ENCODE measurements at regions not wholly inside any gene's neighbourhood (a gene's known extent, or its start where the extent isn't known, plus 50 kb on each side); places are given as distances from the start of the nearest gene placed in this dataset.

DNA sequence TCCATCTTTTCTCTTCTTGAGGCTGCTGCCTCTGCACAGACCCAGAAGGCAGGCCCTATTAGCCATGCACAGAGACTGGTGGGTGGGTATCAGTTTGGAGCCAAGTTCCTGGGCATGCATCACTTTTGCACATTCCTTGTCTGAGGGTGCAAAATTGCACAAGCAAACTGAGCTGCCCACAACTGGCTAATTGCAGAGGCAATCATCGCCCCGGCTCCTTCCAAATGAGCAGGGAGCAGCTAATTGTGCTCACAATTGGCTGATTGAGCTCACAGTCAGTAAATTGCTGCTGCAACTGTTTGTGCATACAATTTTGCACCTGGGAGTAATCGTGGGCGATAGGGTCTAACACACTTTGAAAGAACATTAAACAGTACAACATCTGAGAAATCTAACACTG lies 511.4 kb downstream of the DHX35 start:
- Histone ChIP-seq H3K4me1 (ENCODE audit: insufficient read depth, low read length) (no peaks in the 10 kb centered on the region), H3K9me3 (ENCODE audit: low read depth, low read length) (no peaks in the 10 kb centered on the region), H3K27me3 (ENCODE audit: insufficient read depth, low read length) (no peaks in the 10 kb centered on the region), H3K4me3 (ENCODE audit: low read length) (no peak overlapping the region)

DNA sequence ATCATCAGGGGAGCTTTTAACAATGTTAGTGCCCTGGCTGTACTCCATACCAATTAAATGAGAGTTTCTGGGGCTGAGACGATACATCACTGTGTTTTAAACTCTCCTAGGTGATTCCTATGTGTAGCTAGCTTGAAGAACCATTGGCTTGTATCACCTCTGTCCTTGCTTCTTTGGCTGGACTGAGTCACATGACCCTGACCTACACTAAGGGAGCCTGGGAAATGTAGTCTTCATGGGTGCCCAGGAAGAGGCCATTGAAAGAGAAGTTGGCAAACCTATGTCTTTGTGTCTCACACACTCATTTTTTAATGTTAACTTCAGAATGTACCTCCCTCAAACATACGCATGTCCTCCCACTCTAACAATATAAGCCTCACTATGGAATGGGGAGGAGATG lies 506.6 kb downstream of the DHX35 start:
- Histone ChIP-seq H3K4me3 (ENCODE audit: low read length) (no peak overlapping the region), H3K4me1 (ENCODE audit: insufficient read depth, low read length) (no peaks in the 10 kb centered on the region), H3K9me3 (ENCODE audit: low read depth, low read length) (no peaks in the 10 kb centered on the region)

DNA sequence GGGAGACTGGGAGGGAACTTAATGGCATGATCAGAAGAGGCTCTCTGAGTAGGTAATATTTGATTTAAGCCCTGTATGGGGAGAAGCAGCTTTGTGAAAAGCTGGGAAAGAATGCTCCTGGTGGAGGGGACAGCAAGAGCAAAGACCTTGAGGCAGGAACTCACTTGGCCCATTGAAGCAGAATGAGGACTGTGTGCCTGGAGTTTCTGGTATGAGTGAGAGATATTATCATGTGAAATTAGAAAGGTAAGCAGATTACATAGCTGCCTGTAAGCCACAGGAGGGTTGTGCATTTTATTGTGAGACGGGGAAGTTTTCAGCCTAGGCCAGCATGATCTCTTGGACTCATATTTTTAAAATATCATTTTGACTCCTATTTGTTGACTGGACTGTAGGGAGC lies 502.1 kb downstream of the DHX35 start:
- Histone ChIP-seq H3K9me3 (ENCODE audit: low read depth, low read length) (no peaks in the 10 kb centered on the region), H3K4me1 (ENCODE audit: insufficient read depth, low read length) (no peaks in the 10 kb centered on the region), H3K27me3 (ENCODE audit: insufficient read depth, low read length) (no peaks in the 10 kb centered on the region), H3K4me3 (ENCODE audit: low read length) (no peak overlapping the region)

More for the DNA sequence above, 506.6 kb downstream of the DHX35 start:
- H3K27me3 ChIP-seq (ENCODE audit: insufficient read depth, low read length): no peaks in the 10 kb centered on the region

DNA sequence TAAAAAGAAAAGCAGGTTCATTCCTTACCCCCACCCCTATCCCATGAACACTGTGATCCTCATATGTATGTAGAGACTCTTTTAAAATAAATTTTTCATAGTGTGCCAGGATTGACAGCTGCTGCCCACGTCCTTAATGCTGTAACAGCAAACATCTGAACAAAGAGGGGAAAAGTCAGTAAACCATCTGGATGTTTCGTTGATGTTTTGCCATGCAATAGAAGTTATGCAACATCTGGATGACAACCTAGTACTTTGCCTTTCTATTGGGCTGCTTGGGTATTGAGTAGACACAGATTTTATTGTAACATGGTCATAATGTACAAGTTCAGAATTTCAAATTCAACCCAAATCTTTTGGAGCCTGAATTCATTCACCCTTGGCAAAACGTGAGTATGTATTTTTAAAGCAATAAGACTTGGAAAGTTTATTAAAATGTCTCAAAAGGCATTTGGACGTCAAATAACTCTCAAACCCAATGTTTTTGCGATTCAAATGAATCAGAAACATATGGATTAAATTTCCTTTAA lies 500.3 kb downstream of the DHX35 start:
- no peaks in the 10 kb centered on the region for H3K27me3 ChIP-seq (ENCODE audit: insufficient read depth, low read length)
- no peaks in the 10 kb centered on the region for H3K4me1 ChIP-seq (ENCODE audit: insufficient read depth, low read length)
- H3K4me3 ChIP-seq (ENCODE audit: low read length): no peak overlapping the region
- H3K9me3 ChIP-seq (ENCODE audit: low read depth, low read length): no peaks in the 10 kb centered on the region

DNA sequence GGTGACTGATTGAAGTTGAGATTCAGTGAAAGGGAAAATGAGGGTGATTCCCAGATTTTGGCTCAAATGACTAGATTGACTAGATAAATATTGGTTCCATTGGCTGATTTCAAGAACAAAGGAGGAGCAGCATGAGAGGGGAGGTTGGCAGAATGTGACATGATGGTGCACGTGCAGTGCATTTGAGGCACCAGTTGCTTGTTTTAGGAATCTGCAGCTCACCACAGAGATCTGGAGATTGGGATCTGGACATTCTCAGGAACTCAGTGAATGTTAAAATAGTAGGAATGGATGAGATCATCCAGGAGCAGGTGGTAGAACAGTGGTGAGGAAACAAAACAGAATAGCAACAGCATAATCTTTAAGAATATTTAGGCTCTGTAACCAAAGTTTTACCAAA lies 496.3 kb downstream of the DHX35 start:
- Histone ChIP-seq H3K4me1 (ENCODE audit: insufficient read depth, low read length) (no peaks in the 10 kb centered on the region), H3K27me3 (ENCODE audit: insufficient read depth, low read length) (no peaks in the 10 kb centered on the region), H3K9me3 (ENCODE audit: low read depth, low read length) (no peaks in the 10 kb centered on the region), H3K4me3 (ENCODE audit: low read length) (no peak overlapping the region)

DNA sequence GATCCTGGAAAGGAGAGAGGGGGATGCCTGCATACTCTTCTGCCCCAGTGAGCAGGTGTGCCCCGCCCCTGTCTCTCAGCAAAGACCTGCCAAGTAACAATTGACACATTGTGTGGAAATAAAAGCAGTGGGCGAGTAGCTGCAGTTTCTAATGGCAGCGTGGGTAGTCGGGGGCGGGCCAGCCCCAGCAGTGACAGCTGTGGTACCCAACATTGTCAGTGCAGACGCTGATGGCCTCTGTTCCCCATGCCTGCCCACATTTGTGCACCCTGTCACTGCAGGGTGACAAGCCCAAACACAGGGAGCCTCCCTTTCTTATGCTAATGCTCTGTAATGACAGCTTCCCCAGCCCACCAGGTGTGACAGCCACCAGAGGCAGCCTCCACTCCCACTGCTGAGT lies 491.7 kb downstream of the DHX35 start:
- no peak overlapping the region for H3K4me3 ChIP-seq (ENCODE audit: low read length)
- no peaks in the 10 kb centered on the region for H3K9me3 ChIP-seq (ENCODE audit: low read depth, low read length)
- H3K27me3 ChIP-seq (ENCODE audit: insufficient read depth, low read length): no peaks in the 10 kb centered on the region
- no peaks in the 10 kb centered on the region for H3K4me1 ChIP-seq (ENCODE audit: insufficient read depth, low read length)

DNA sequence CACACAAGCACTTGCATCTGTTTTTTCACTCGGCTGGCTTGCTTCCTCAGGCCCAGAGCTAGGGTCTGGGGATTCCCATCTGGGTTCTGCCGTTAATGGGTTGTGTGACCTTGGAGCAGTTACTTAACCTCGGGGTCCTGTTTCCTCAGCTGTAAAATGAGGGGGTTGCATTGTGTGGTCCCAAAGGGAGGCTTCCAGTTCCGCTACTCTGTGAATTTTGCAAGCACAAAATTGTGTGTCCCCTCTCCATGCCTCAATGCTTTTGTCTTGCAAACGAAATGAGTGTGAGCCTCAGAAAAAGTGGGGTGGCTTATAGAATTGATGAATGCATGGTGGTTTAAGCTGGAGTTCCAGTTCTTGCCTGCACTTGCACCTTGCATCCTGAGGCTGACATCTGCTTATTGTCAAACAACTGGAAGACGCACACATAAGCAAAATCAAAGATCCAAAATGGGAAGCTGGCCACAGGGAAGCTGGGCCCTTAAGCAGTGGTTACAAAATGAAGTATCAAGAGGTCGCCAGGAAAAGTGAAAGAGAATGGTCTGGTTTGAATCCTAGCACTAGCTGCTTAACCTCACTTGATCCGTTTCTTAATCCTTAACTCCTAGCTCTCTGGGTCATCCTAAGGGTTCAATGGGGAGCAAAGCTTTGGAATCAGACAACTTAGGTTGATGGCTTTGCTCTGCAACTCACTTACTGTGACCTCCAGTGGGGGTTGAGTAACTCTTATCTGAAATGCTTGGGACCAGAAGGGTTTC lies 490.6 kb downstream of the DHX35 start:
- H3K9me3 ChIP-seq (ENCODE audit: low read depth, low read length): no peaks in the 10 kb centered on the region
- H3K4me1 ChIP-seq (ENCODE audit: insufficient read depth, low read length): no peaks in the 10 kb centered on the region
- no peaks in the 10 kb centered on the region for H3K27me3 ChIP-seq (ENCODE audit: insufficient read depth, low read length)
- H3K4me3 ChIP-seq (ENCODE audit: low read length): no peak overlapping the region

DNA sequence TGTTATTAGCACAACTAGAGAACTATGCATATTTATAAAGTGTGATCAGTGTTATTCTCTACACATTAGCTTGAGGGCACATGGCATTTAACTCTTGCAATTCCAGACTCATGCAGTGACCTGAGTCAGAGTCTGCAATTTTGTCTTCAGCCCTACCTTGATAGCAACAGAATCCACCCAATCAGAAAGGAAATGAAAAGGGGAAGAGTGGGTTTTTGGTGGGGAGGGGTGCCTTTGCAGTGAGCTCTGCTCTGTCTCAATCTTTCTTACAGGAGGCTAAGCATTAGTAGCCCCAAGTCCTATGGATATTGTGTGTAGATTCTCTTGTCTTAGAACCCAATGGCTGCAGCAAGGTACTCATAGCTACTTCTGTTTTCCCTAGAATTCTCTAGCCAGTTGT lies 489.2 kb downstream of the DHX35 start:
- Histone ChIP-seq H3K9me3 (ENCODE audit: low read depth, low read length) (no peaks in the 10 kb centered on the region), H3K27me3 (ENCODE audit: insufficient read depth, low read length) (no peaks in the 10 kb centered on the region), H3K4me1 (ENCODE audit: insufficient read depth, low read length) (no peaks in the 10 kb centered on the region), H3K4me3 (ENCODE audit: low read length) (no peak overlapping the region)

DNA sequence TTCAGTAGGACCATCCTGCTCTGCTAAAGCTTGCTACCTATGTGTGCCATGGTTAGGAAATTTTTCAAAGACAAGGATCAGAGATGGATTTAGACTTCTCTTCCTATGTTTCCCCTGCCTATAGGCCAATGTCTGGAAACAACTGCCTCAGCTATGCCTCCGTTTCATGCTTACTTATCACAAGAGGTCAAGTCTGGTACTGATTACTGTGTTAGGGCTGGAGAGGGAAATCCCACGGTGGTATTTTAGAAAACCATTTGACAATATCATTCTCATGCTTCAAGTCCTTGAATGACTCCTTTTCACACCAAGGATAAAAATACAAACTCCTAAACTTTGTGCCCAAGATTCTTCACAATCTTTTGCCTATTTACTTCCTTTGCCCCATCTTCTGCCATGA lies 484.3 kb downstream of the DHX35 start:
- no peak overlapping the region for H3K4me3 ChIP-seq (ENCODE audit: low read length)
- H3K4me1 ChIP-seq (ENCODE audit: insufficient read depth, low read length): no peaks in the 10 kb centered on the region
- H3K27me3 ChIP-seq (ENCODE audit: insufficient read depth, low read length): no peaks in the 10 kb centered on the region
- no peaks in the 10 kb centered on the region for H3K9me3 ChIP-seq (ENCODE audit: low read depth, low read length)

DNA sequence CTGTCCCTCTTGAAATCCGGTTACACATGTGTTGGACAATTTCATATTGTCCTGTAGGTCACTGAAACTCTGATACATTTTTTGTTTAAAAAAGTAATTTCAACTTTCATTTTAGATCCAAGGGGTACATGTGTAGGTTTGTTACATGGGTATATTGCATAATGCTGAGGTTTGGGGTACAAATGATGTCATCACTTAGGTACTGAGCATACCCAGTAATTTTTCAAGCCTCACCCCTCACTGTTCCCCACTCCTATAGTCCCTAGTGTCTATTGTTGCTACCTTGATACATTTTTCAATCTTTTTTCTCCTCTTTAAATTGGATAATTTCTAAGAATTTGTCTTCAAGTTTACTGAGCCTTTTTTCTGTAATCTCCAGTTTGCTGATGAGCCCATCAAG lies 483.0 kb downstream of the DHX35 start:
- Histone ChIP-seq H3K4me1 (ENCODE audit: insufficient read depth, low read length) (no peaks in the 10 kb centered on the region), H3K9me3 (ENCODE audit: low read depth, low read length) (no peaks in the 10 kb centered on the region), H3K4me3 (ENCODE audit: low read length) (no peak overlapping the region), H3K27me3 (ENCODE audit: insufficient read depth, low read length) (no peaks in the 10 kb centered on the region)

DNA sequence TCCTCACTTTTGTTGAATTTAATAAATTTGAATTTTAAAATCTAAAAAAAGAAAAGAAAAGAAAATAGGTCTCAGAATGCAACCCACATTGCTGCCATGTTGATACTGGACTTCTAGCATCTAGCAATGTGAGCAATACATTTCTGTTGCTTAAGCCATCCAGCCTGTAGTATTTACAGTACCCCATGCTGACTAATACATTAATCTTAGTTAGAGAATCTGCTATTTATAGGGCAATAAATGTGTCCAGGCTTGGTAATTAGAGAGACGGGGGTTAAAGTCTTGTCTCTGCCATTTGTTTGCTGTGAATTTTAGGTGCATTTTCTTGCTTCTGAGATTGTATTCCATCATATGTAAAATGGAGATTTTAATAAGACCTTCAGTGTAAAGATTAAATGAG lies 471.3 kb downstream of the DHX35 start:
- Histone ChIP-seq H3K4me3 (ENCODE audit: low read length) (no peak overlapping the region), H3K4me1 (ENCODE audit: insufficient read depth, low read length) (no peaks in the 10 kb centered on the region), H3K9me3 (ENCODE audit: low read depth, low read length) (no peaks in the 10 kb centered on the region), H3K27me3 (ENCODE audit: insufficient read depth, low read length) (no peaks in the 10 kb centered on the region)

DNA sequence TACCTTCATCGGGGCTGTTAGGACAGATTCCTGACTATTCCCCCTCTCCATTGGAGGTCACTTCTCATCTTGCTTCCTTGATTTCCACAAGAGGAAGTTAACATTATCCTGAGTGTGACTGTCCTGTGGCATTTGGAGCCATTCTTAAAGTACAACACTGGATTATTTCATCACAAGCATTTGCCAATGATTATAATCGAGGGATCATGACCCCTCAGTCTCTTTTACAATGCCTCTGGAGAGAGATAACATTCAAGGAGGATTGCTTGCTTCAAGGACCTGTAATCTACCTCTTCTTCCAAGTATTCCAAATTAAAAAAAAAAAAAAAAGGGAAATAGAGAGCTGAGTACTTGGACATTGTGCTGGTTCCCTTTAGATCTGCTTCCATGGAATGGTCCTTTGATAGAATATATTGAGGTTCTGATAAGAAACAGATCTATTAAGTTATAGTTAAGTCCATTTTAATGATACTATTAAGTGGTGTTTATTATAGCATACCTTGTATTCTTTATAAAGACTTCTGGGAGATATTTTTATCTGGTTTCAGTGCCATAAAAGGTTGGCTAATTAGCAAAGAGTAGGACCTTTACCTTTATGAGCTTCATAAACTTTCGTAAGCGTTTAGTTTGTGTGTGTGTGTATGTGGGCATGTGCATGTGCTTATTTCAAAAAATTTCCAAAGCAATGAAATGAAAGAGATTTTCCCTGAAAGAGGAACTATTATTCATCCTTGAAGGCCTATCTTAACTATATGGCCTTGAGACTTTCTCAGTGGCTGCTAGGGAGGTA lies 469.1 kb downstream of the DHX35 start:
- H3K4me1 ChIP-seq (ENCODE audit: insufficient read depth, low read length): no peaks in the 10 kb centered on the region
- no peak overlapping the region for H3K4me3 ChIP-seq (ENCODE audit: low read length)
- no peaks in the 10 kb centered on the region for H3K9me3 ChIP-seq (ENCODE audit: low read depth, low read length)
- no peaks in the 10 kb centered on the region for H3K27me3 ChIP-seq (ENCODE audit: insufficient read depth, low read length)

DNA sequence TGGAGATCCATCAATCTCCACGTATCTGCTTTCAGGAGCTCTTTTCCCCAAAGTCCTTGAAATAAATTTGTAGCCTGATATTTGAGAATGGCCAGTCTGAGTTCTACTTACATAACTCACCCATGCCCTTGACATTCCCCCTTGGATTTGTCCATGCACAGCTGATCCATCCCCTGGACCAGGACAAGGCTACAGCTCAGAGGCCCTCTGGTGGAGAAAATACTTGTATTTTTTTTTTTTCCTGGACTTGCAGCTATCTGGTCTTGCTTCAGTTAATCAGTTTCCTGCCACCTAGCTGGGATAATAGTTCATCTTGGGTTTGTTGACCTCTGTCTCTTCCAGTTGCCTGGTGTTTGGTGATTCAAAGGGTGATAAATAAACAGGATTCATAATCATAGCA lies 467.6 kb downstream of the DHX35 start:
- Histone ChIP-seq H3K27me3 (ENCODE audit: insufficient read depth, low read length) (no peaks in the 10 kb centered on the region), H3K4me3 (ENCODE audit: low read length) (no peak overlapping the region)

DNA sequence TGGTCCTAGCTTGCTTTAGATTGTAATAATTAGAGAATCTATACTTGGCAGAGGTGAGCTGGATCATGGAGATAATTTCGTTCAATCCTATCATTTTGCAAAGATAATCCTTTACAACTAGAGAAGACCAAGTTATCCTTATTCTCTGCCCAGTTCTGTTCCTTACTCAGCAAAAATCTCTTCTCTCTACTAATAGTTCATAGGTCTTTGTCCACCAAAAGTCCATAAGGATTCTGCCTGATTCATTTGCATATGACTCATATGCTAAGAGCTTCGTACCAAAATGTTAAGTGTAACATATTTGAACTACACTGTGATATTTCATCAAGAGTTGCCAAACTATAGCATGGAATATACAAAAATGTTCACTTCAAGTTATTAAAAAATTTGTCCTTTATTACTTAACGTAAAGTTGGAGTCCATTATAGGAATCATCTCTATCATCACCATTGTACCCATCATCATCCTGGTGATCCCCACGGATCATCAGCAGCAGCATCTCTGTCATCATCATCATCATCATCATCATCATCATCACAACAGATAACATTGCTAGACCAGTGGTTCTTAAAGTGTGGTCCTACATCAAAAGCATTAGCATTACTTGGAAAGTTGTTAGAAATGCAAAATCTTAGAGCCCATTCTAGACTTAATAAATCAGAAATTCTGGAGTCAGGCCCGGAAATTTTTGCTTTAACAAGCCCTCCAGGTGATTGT lies 463.0 kb downstream of the DHX35 start:
- H3K27me3 ChIP-seq (ENCODE audit: insufficient read depth, low read length): no peaks in the 10 kb centered on the region
- H3K4me1 ChIP-seq (ENCODE audit: insufficient read depth, low read length): no peaks in the 10 kb centered on the region
- H3K4me3 ChIP-seq (ENCODE audit: low read length): no peak overlapping the region
- H3K9me3 ChIP-seq (ENCODE audit: low read depth, low read length): no peaks in the 10 kb centered on the region

More for the DNA sequence above, 467.6 kb downstream of the DHX35 start:
- Histone ChIP-seq H3K9me3 (ENCODE audit: low read depth, low read length) (no peaks in the 10 kb centered on the region), H3K4me1 (ENCODE audit: insufficient read depth, low read length) (no peaks in the 10 kb centered on the region)

DNA sequence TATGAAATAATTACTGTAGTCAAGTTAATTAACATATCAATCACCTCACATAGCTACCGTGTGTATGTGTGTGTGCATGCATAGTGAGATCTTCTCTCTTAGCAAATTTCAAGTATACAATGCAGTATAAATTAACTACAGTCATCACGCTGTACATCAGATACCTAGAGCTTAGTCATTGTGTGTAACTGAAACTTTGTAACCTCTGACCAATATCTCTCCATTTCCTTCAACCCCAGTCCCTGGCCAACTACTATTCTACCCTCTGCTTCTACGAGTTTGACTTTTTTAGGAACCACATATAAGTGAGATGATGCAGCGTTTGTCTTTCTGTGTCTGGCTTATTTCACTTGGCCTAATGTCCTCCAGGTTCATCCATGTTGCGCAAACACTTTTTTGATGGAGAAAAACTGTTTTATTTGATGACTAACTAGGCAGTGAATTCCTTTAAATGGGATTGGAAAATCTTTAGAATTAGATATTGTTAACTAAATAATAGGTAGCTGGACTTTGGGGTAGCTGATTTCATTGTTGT lies 459.5 kb downstream of the DHX35 start:
- H3K9me3 ChIP-seq (ENCODE audit: low read depth, low read length): no peaks in the 10 kb centered on the region
- no peak overlapping the region for H3K4me3 ChIP-seq (ENCODE audit: low read length)

More for the DNA sequence above, 459.5 kb downstream of the DHX35 start:
- no peaks in the 10 kb centered on the region for H3K27me3 ChIP-seq (ENCODE audit: insufficient read depth, low read length)
- H3K4me1 ChIP-seq (ENCODE audit: insufficient read depth, low read length): no peaks in the 10 kb centered on the region
